NB4 (cell line): ENCODE measurements at regions not wholly inside any gene's neighbourhood (a gene's known extent, or its start where the extent isn't known, plus 50 kb on each side); places are given as distances from the start of the nearest gene placed in this dataset.

Experiments
- DNase-seq: peaks from one replicate; pipeline ENCODE4 v3.0.0; 2010; ENCODE audit warnings: low read depth
- H3K4me3 ChIP-seq: one replicate; pipeline ENCODE4 v1.5.1; 2011; ENCODE audit warnings: mild to moderate bottlenecking, low read depth, low read length, moderate library complexity
- CTCF ChIP-seq: IDR thresholded peaks from one replicate; pipeline ENCODE4 v1.5.1; 2012; ENCODE audit warnings: low read depth, low read length
- MAX ChIP-seq: IDR thresholded peaks from 2 replicates; pipeline ENCODE4 v1.6.1; 2011; ENCODE audit warnings: low read depth, low read length
- MYC ChIP-seq: IDR thresholded peaks from 2 replicates; pipeline ENCODE4 v1.6.1; 2011; ENCODE audit warnings: low read depth, low read length
- POLR2A ChIP-seq: IDR thresholded peaks from 2 replicates; pipeline ENCODE4 v1.6.1; 2011; ENCODE audit warnings: mild to moderate bottlenecking; ENCODE audit not compliant: insufficient read length; ENCODE audit errors: extremely low read depth

GRCh38 chr2:13141315-13141714 is 424.6 kb downstream of the TRIB2 start:
- no peak overlapping the region for H3K4me3 ChIP-seq
- TF ChIP-seq MAX = no peak
- no peak for TF ChIP-seq POLR2A
- TF ChIP-seq CTCF = no peak
- no peak for TF ChIP-seq MYC
- DNase-seq = no peak

GRCh38 chr2:13143451-13143850 is 426.7 kb downstream of the TRIB2 start:
- TF ChIP-seq MAX (no peak), POLR2A (no peak), CTCF (no peak)
- no peak overlapping the region for H3K4me3 ChIP-seq
- no peak for DNase-seq

- H3K4me3 ChIP-seq = no peak overlapping the region
- TF ChIP-seq MAX (no peak), POLR2A (no peak), CTCF (no peak), MYC (no peak)
- DNase-seq = no peak
Observed at GRCh38 chr2:13156916-13157315, 440.2 kb downstream of the TRIB2 start.

- TF ChIP-seq CTCF (no peak), MAX (no peak), POLR2A (no peak), MYC (no peak)
- no peak for DNase-seq
Observed at GRCh38 chr2:13158466-13158865, 441.7 kb downstream of the TRIB2 start.

GRCh38 chr2:13180729-13181128 is 464.0 kb downstream of the TRIB2 start:
- TF ChIP-seq MAX (no peak), MYC (no peak), CTCF (no peak), POLR2A (no peak)
- DNase-seq = no peak
- no peak overlapping the region for H3K4me3 ChIP-seq

More at GRCh38 chr2:13158466-13158865, 441.7 kb downstream of the TRIB2 start:
- no peak overlapping the region for H3K4me3 ChIP-seq

- peak; percentile 67 for DNase-seq
- H3K4me3 ChIP-seq = no peak overlapping the region
- no peak for TF ChIP-seq CTCF
- no peak for TF ChIP-seq MAX
- no peak for TF ChIP-seq MYC
- TF ChIP-seq POLR2A = no peak
Observed at GRCh38 chr2:13193075-13193474, 476.3 kb downstream of the TRIB2 start.
